ENCODE measurements at regions not wholly inside any gene's neighbourhood (a gene's known extent, or its start where the extent isn't known, plus 50 kb on each side); places are given as distances from the start of the nearest gene placed in this dataset.
A peak's percentile ranks its signal among the peaks of the same experiment; 100 is the strongest.
"Not testable (repeated sequence)": the region's sequence is repeated elsewhere in the genome, so short reads cannot be mapped to it uniquely, and the experiment has no call there.

GRCh38 chr2:87415586-87416265 lies 332.2 kb upstream of the PLGLB2 start:
- not testable (repeated sequence) for DNase-seq

GRCh38 chr2:87416266-87416592 lies 331.7 kb upstream of the PLGLB2 start:
- DNase-seq: not testable (repeated sequence)

GRCh38 chr2:87417147-87417546 lies 330.7 kb upstream of the PLGLB2 start:
- DNase-seq: not testable (repeated sequence)

GRCh38 chr2:87417742-87418567 lies 329.9 kb upstream of the PLGLB2 start:
- not testable (repeated sequence) for DNase-seq

GRCh38 chr2:87418823-87419822 lies 328.8 kb upstream of the PLGLB2 start:
- not testable (repeated sequence) for DNase-seq

- DNase-seq: not testable (repeated sequence)
Measured at GRCh38 chr2:87419980-87420379, 327.9 kb upstream of the PLGLB2 start.

- not testable (repeated sequence) for DNase-seq
Measured at GRCh38 chr2:87420954-87421353, 326.9 kb upstream of the PLGLB2 start.

GRCh38 chr2:87423796-87424762 lies 323.8 kb upstream of the PLGLB2 start:
- not testable (repeated sequence) for DNase-seq

- DNase-seq: not testable (repeated sequence)
Measured at GRCh38 chr2:87424763-87425154, 323.1 kb upstream of the PLGLB2 start.

- not testable (repeated sequence) for DNase-seq
Measured at GRCh38 chr2:87425191-87425590, 322.7 kb upstream of the PLGLB2 start.

GRCh38 chr2:87425717-87426116 lies 322.2 kb upstream of the PLGLB2 start:
- not testable (repeated sequence) for DNase-seq

- DNase-seq: not testable (repeated sequence)
Measured at GRCh38 chr2:87428452-87429130, 319.3 kb upstream of the PLGLB2 start.

GRCh38 chr2:87429206-87429930 lies 318.5 kb upstream of the PLGLB2 start:
- DNase-seq: not testable (repeated sequence)

- not testable (repeated sequence) for DNase-seq
Measured at GRCh38 chr2:87429931-87430275, 318.0 kb upstream of the PLGLB2 start.

- not testable (repeated sequence) for DNase-seq
Measured at GRCh38 chr2:87431051-87431450, 316.8 kb upstream of the PLGLB2 start.

GRCh38 chr2:87432711-87433453 lies 315.0 kb upstream of the PLGLB2 start:
- not testable (repeated sequence) for DNase-seq

GRCh38 chr2:87436007-87436406 lies 311.9 kb upstream of the PLGLB2 start:
- DNase-seq: peak; percentile 29

GRCh38 chr2:87437701-87438260 lies 310.1 kb upstream of the PLGLB2 start:
- DNase-seq: not testable (repeated sequence)

GRCh38 chr2:87438780-87439454 lies 309.0 kb upstream of the PLGLB2 start:
- peak; percentile 69 for DNase-seq
